H9 (cell line): ENCODE measurements at regions not wholly inside any gene's neighbourhood (a gene's known extent, or its start where the extent isn't known, plus 50 kb on each side); places are given as distances from the start of the nearest gene placed in this dataset.

Experiments
- DNase-seq: peaks from one replicate; pipeline ENCODE4 v3.0.0-alpha.2; 2017
- H2AFZ ChIP-seq: one replicate; pipeline ENCODE4 v1.6.1; 2013; ENCODE audit warnings: mild to moderate bottlenecking, low read length, control low read depth, moderate library complexity
- H2AK5ac ChIP-seq: 2 replicates; pipeline ENCODE4 v1.6.1; 2013; ENCODE audit warnings: low read length, control low read depth, mixed read lengths; ENCODE audit not compliant: insufficient read length
- H2BK120ac ChIP-seq: one replicate; pipeline ENCODE4 v1.6.1; 2013; ENCODE audit warnings: low read depth, mild to moderate bottlenecking, low read length, control low read depth, inconsistent platforms; ENCODE audit not compliant: poor library complexity, severe bottlenecking
- H2BK12ac ChIP-seq: 2 replicates; pipeline ENCODE4 v1.6.1; 2013; ENCODE audit warnings: low read length, control low read depth, mixed read lengths, low read depth; ENCODE audit not compliant: insufficient read length
- H2BK15ac ChIP-seq: 2 replicates; pipeline ENCODE4 v1.6.1; 2013; ENCODE audit warnings: low read depth, low read length, control low read depth
- H2BK20ac ChIP-seq: one replicate; pipeline ENCODE4 v1.6.1; 2013; ENCODE audit warnings: low read depth, mild to moderate bottlenecking, low read length, control low read depth, inconsistent platforms; ENCODE audit not compliant: poor library complexity, severe bottlenecking
- H2BK5ac ChIP-seq: 2 replicates; pipeline ENCODE4 v1.6.1; 2013; ENCODE audit warnings: low read length, control low read depth, mixed read lengths; ENCODE audit not compliant: insufficient read length
- H3K14ac ChIP-seq: 2 replicates; pipeline ENCODE4 v1.6.1; 2013; ENCODE audit warnings: low read length, control low read depth; ENCODE audit not compliant: insufficient read depth
- H3K18ac ChIP-seq: 2 replicates; pipeline ENCODE4 v1.6.1; 2013; ENCODE audit warnings: low read depth, mild to moderate bottlenecking, mixed read lengths, low read length, control low read depth; ENCODE audit not compliant: insufficient read length
- H3K23ac ChIP-seq: 2 replicates; pipeline ENCODE4 v1.6.1; 2013; ENCODE audit warnings: low read length, control low read depth, mixed read lengths, low read depth; ENCODE audit not compliant: insufficient read length
- H3K23me2 ChIP-seq: 2 replicates; pipeline ENCODE4 v1.6.1; 2013; ENCODE audit warnings: low read depth, mild to moderate bottlenecking, mixed read lengths, low read length, control low read depth; ENCODE audit not compliant: insufficient read length, poor library complexity, severe bottlenecking
- H3K27ac ChIP-seq: 2 replicates; pipeline ENCODE4 v1.5.1; 2013; ENCODE audit warnings: low read length, control low read depth, mixed read lengths, low read depth; ENCODE audit not compliant: insufficient read length
- H3K27me3 ChIP-seq: 2 replicates; pipeline ENCODE4 v1.6.1; 2013; ENCODE audit warnings: low read length, control low read depth, inconsistent platforms; ENCODE audit not compliant: insufficient read depth
- H3K4ac ChIP-seq: 2 replicates; pipeline ENCODE4 v1.6.1; 2013; ENCODE audit warnings: low read depth, mild to moderate bottlenecking, control low read depth, inconsistent platforms, low read length, moderate library complexity
- H3K4me1 ChIP-seq: 2 replicates; pipeline ENCODE4 v1.6.1; 2013; ENCODE audit warnings: low read length, control low read depth, inconsistent platforms; ENCODE audit not compliant: insufficient read depth
- H3K4me2 ChIP-seq: 2 replicates; pipeline ENCODE4 v1.6.1; 2013; ENCODE audit warnings: low read length, control low read depth, mixed read lengths; ENCODE audit not compliant: insufficient read length, insufficient read depth
- H3K56ac ChIP-seq: 2 replicates; pipeline ENCODE4 v1.6.1; 2013; ENCODE audit warnings: low read depth, mild to moderate bottlenecking, mixed read lengths, low read length, control low read depth; ENCODE audit not compliant: insufficient read length
- H3K79me1 ChIP-seq: 2 replicates; pipeline ENCODE4 v1.6.1; 2013; ENCODE audit warnings: low read depth, mild to moderate bottlenecking, moderate library complexity, low read length, control low read depth, inconsistent platforms; ENCODE audit not compliant: insufficient read depth, poor library complexity, severe bottlenecking
- H3K79me2 ChIP-seq: 2 replicates; pipeline ENCODE4 v1.6.1; 2013; ENCODE audit warnings: low read length, control low read depth, inconsistent platforms; ENCODE audit not compliant: insufficient read depth
- H3K9ac ChIP-seq: 2 replicates; pipeline ENCODE4 v1.6.1; 2013; ENCODE audit warnings: low read length, control low read depth, mixed read lengths; ENCODE audit not compliant: insufficient read length; ENCODE audit errors: extremely low read depth
- H3K9me3 ChIP-seq: one replicate; pipeline ENCODE4 v1.6.1; 2013; ENCODE audit warnings: low read depth, low read length, inconsistent platforms; ENCODE audit not compliant: control insufficient read depth
- H3T11ph ChIP-seq: one replicate; pipeline ENCODE4 v1.6.1; 2013; ENCODE audit warnings: mild to moderate bottlenecking, low read length, control low read depth, inconsistent platforms
- H4K20me1 ChIP-seq: one replicate; pipeline ENCODE4 v1.6.1; 2013; ENCODE audit not compliant: control insufficient read depth, insufficient read length, insufficient read depth
- H4K5ac ChIP-seq: 2 replicates; pipeline ENCODE4 v1.6.1; 2013; ENCODE audit warnings: low read depth, mild to moderate bottlenecking, mixed read lengths, low read length, control low read depth; ENCODE audit not compliant: insufficient read length
- H4K8ac ChIP-seq: replicated peaks from 2 replicates; pipeline ENCODE4 v1.6.1; 2013; ENCODE audit warnings: low read length, control low read depth, mixed read lengths, low read depth; ENCODE audit not compliant: insufficient read length
- H4K91ac ChIP-seq: 2 replicates; pipeline ENCODE4 v1.6.1; 2013; ENCODE audit warnings: low read depth, mild to moderate bottlenecking, moderate library complexity, mixed read lengths, low read length, control low read depth; ENCODE audit not compliant: insufficient read length
- H3K27ac Mint-ChIP-seq, 3 experiments: 2 replicates in 2 of 3; 3 replicates in 1 of 3; pipeline ENCODE4 v1.8.0; 2020 to 2021; ENCODE audit warnings: mixed read lengths in 3 of 3, mild to moderate bottlenecking in 1 of 3, moderate library complexity in 1 of 3
- H3K27me3 Mint-ChIP-seq: 2 replicates; pipeline ENCODE4 v1.8.0; 2021; ENCODE audit warnings: low read depth, mild to moderate bottlenecking, moderate library complexity, mixed read lengths
- H3K36me3 Mint-ChIP-seq, 3 experiments: 2 replicates in 2 of 3; 3 replicates in 1 of 3; pipeline ENCODE4 v1.8.0; 2020 to 2021; ENCODE audit warnings: low read depth in 3 of 3, mixed read lengths in 3 of 3; ENCODE audit not compliant: insufficient read depth in 1 of 3
- H3K4me1 Mint-ChIP-seq, 2 experiments: 2 replicates each; pipeline ENCODE4 v1.8.0; 2020; ENCODE audit warnings: mixed read lengths in 2 of 2
- H3K4me3 Mint-ChIP-seq, 2 experiments: 2 replicates in 1 of 2; 3 replicates in 1 of 2; pipeline ENCODE4 v1.8.0; 2020 to 2021; ENCODE audit warnings: mild to moderate bottlenecking in 2 of 2, mixed read lengths in 2 of 2, moderate library complexity in 1 of 2
- H3K9me3 Mint-ChIP-seq, 2 experiments: 2 replicates in 1 of 2; 3 replicates in 1 of 2; pipeline ENCODE4 v1.8.0; 2020; ENCODE audit warnings: mild to moderate bottlenecking in 2 of 2, mixed read lengths in 2 of 2, moderate library complexity in 1 of 2
- CTCF ChIP-seq: fragments of 200-600 bp; sonication (generic); conservative IDR thresholded peaks from 3 replicates; pipeline ENCODE4 v1.8.0; 2021; ENCODE audit warnings: antibody characterized with exemption, mild to moderate bottlenecking
- WGBS: extraction: QIAGEN DNeasy Blood & Tissue Kit; methylation state at CpG from one replicate; pipeline ENCODE4 v1.1.7; 2013; ENCODE audit warnings: missing lambda C conversion rate, low lambda C conversion rate, mixed read lengths; ENCODE audit not compliant: insufficient read length; ENCODE audit errors: extremely low coverage; 5-methylcytosine and 5-hydroxymethylcytosine counted together

- no CpG with 5 or more reads among the region's 6 CpGs for WGBS
- no peak overlapping the region for H3K56ac ChIP-seq
- H3K18ac ChIP-seq, result no peak overlapping the region
- no peak overlapping the region for H4K91ac ChIP-seq
- H4K8ac ChIP-seq, result no peak overlapping the region
- Mint-ChIP-seq H3K4me1 (no peaks in the 10 kb centered on the region), H3K36me3 (no peaks in the 10 kb centered on the region), H3K4me3 (no peak overlapping the region), H3K27me3 (peaks cover 8% of the 10 kb centered on the region), H3K9me3 (no peaks in the 10 kb centered on the region), H3K27ac (no peak overlapping the region)
- no peaks in the 10 kb centered on the region for H3K4me1 ChIP-seq
- H4K20me1 ChIP-seq, result no peaks in the 10 kb centered on the region
- H3K4ac ChIP-seq, result no peak overlapping the region
- H2BK20ac ChIP-seq, result no peak overlapping the region
- no peaks in the 10 kb centered on the region for H3K9me3 ChIP-seq
- no peaks in the 10 kb centered on the region for H3K79me1 ChIP-seq
- no peak overlapping the region for H3K4me2 ChIP-seq
- H3K79me2 ChIP-seq, result no peaks in the 10 kb centered on the region
- no peak overlapping the region for H2BK5ac ChIP-seq
- H3K23me2 ChIP-seq, result no peaks in the 10 kb centered on the region
- no peak overlapping the region for H3K14ac ChIP-seq
- H2BK12ac ChIP-seq, result no peak overlapping the region
- H2AK5ac ChIP-seq, result no peak overlapping the region
- no peak overlapping the region for H3T11ph ChIP-seq
- no peak overlapping the region for H2BK15ac ChIP-seq
- no peak for TF ChIP-seq CTCF
- H3K23ac ChIP-seq, result no peak overlapping the region
- no peak for DNase-seq
- H2BK120ac ChIP-seq, result no peak overlapping the region
- H3K27ac ChIP-seq, result no peak overlapping the region
- no peaks in the 10 kb centered on the region for H3K27me3 ChIP-seq
- no peak overlapping the region for H2AFZ ChIP-seq
- H3K9ac ChIP-seq, result no peak overlapping the region
- H4K5ac ChIP-seq, result no peak overlapping the region
These were observed 125.3 kb downstream of the EMX2 start for GRCh38 chr10:117667831-117668230.
